ENCODE measurements at regions not wholly inside any gene's neighbourhood (a gene's known extent, or its start where the extent isn't known, plus 50 kb on each side); places are given as distances from the start of the nearest gene placed in this dataset.

DNA sequence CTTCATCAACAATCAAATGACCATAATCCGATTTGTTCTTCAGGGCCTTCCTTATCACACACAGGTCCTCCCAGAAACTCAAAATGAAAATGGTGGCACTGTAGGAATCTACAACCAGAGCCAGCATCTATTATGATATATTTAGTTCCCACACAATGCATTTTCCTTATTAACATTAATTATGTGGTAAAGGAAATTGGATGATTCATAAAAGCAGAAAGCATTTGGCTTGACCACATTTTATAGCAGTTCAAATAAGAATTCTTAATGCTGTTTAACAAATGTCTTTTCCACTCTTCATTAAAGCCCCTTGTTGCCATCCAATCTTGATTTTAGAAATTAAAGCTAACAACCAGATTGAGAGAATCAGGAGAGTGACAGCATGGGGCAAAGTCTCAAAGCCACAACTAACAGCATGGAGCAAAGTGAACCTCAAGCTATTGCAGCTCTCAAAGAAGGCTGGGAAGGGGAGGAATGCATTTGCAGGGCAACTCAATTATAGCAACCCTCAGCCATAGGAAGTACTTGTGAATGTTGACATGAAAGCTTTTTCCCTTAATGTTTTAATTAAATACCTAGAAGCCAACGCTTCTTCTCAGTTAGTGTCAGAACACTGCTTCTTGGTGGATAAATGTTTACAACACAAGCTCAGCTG lies 549.1 kb downstream of the NXPH1 start:
- TF ChIP-seq, protein P1, sequence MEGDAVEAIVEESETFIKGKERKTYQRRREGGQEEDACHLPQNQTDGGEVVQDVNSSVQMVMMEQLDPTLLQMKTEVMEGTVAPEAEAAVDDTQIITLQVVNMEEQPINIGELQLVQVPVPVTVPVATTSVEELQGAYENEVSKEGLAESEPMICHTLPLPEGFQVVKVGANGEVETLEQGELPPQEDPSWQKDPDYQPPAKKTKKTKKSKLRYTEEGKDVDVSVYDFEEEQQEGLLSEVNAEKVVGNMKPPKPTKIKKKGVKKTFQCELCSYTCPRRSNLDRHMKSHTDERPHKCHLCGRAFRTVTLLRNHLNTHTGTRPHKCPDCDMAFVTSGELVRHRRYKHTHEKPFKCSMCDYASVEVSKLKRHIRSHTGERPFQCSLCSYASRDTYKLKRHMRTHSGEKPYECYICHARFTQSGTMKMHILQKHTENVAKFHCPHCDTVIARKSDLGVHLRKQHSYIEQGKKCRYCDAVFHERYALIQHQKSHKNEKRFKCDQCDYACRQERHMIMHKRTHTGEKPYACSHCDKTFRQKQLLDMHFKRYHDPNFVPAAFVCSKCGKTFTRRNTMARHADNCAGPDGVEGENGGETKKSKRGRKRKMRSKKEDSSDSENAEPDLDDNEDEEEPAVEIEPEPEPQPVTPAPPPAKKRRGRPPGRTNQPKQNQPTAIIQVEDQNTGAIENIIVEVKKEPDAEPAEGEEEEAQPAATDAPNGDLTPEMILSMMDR (IDR thresholded peaks at IDR 0.05): no peak
- TF ChIP-seq POLR2A (IDR thresholded peaks at IDR 0.05): no peak
